ENCODE measurements at regions not wholly inside any gene's neighbourhood (a gene's known extent, or its start where the extent isn't known, plus 50 kb on each side); places are given as distances from the start of the nearest gene placed in this dataset.

- ChIA-PET CTCF (no interaction called here), POLR2A (no interaction called here)
Measured at GRCh38 chr17:27400991-27401390, 55.3 kb upstream of the KSR1 start.

More at GRCh38 chr17:27400991-27401390, 55.3 kb upstream of the KSR1 start:
- no peak overlapping the region for H3K27ac ChIP-seq (ENCODE audit: extremely low read depth, low read depth, low read length)
- no peak for TF ChIP-seq INSM2 (tag by site-specific recombination; IDR thresholded peaks at IDR 0.05)
- TF ChIP-seq ZNF18 (tag by site-specific recombination; IDR thresholded peaks at IDR 0.05): no peak
- TF ChIP-seq ZEB2 (tag by site-specific recombination; IDR thresholded peaks at IDR 0.05): no peak
- no peak for TF ChIP-seq ZNF362 (tag by site-specific recombination; IDR thresholded peaks at IDR 0.05)
- TF ChIP-seq ZNF311 (tag by site-specific recombination; IDR thresholded peaks at IDR 0.05; ENCODE audit: borderline replicate concordance): no peak
- no peak for TF ChIP-seq ZSCAN16 (tag by site-specific recombination; IDR thresholded peaks at IDR 0.05)
- no peak for TF ChIP-seq ZNF391 (tag by site-specific recombination; IDR thresholded peaks at IDR 0.05; ENCODE audit: borderline replicate concordance, low read depth)
- TF ChIP-seq ZNF239 (tag by site-specific recombination; IDR thresholded peaks at IDR 0.05): no peak
- TF ChIP-seq ZNF133 (tag by site-specific recombination; IDR thresholded peaks at IDR 0.05): no peak
- TF ChIP-seq MYNN (tag by site-specific recombination; IDR thresholded peaks at IDR 0.05; ENCODE audit: borderline replicate concordance): no peak
- no peak for TF ChIP-seq ZNF155 (tag by site-specific recombination; IDR thresholded peaks at IDR 0.05)
- TF ChIP-seq ZNF658 (tag by site-specific recombination; IDR thresholded peaks at IDR 0.05): no peak
- no peak for TF ChIP-seq ZFP37 (tag by site-specific recombination; IDR thresholded peaks at IDR 0.05)
- TF ChIP-seq ZNF776 (tag by site-specific recombination; IDR thresholded peaks at IDR 0.05; ENCODE audit: borderline replicate concordance): no peak
- TF ChIP-seq PRDM2 (tag by site-specific recombination; IDR thresholded peaks at IDR 0.05; ENCODE audit: borderline replicate concordance): no peak
- no peak for TF ChIP-seq ZNF19 (tag by site-specific recombination; IDR thresholded peaks at IDR 0.05; ENCODE audit: low read depth)
- no peak for TF ChIP-seq HOXC10 (CRISPR knock-in tag; IDR thresholded peaks at IDR 0.05)
- no peak for TF ChIP-seq ZBTB6 (tag by site-specific recombination; IDR thresholded peaks at IDR 0.05)
- TF ChIP-seq PRDM10 (tag by site-specific recombination; IDR thresholded peaks at IDR 0.05): no peak
- no peak for TF ChIP-seq ZNF146 (tag by site-specific recombination; IDR thresholded peaks at IDR 0.05)
- no peaks in the 10 kb centered on the region for H3K9me3 ChIP-seq (ENCODE audit: control insufficient read depth, insufficient read depth, low read depth, low read length)
- no peak overlapping the region for H3K4me3 ChIP-seq (ENCODE audit: low read depth, low read length)
- no peaks in the 10 kb centered on the region for H3K4me1 ChIP-seq (ENCODE audit: control insufficient read depth, insufficient read depth, low read length)
- no peaks in the 10 kb centered on the region for H3K36me3 ChIP-seq (ENCODE audit: control insufficient read depth in 2 of 2, insufficient read depth in 1 of 2, low read length in 2 of 2)
